ENCODE measurements at regions not wholly inside any gene's neighbourhood (a gene's known extent, or its start where the extent isn't known, plus 50 kb on each side); places are given as distances from the start of the nearest gene placed in this dataset.
"Not testable (repeated sequence)": the region's sequence is repeated elsewhere in the genome, so short reads cannot be mapped to it uniquely, and the experiment has no call there.

DNA sequence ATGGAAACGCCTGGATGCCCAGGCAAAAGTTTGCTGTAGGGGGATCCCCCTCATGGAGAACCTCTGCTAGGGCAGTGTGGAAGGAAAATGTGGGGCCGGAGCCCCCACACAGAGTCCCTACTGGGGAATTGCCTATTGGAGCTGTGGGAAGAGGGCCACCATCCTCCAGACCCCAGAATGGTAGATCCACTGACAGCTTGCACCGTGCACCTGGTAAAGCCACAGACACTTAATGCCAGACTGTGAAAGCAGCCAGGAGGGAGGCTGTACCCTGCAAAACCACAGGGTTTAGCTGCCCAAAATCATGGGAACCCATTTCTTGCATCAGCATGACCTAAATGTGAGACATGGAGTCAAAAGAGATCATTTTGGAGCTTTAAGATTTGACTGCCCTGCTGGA is 302.0 kb upstream of the ST8SIA4 start:
- TF ChIP-seq, protein P1, sequence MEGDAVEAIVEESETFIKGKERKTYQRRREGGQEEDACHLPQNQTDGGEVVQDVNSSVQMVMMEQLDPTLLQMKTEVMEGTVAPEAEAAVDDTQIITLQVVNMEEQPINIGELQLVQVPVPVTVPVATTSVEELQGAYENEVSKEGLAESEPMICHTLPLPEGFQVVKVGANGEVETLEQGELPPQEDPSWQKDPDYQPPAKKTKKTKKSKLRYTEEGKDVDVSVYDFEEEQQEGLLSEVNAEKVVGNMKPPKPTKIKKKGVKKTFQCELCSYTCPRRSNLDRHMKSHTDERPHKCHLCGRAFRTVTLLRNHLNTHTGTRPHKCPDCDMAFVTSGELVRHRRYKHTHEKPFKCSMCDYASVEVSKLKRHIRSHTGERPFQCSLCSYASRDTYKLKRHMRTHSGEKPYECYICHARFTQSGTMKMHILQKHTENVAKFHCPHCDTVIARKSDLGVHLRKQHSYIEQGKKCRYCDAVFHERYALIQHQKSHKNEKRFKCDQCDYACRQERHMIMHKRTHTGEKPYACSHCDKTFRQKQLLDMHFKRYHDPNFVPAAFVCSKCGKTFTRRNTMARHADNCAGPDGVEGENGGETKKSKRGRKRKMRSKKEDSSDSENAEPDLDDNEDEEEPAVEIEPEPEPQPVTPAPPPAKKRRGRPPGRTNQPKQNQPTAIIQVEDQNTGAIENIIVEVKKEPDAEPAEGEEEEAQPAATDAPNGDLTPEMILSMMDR (IDR thresholded peaks at IDR 0.05; ENCODE audit: extremely low read depth in 1 of 2, insufficient read depth in 1 of 2, low read depth in 1 of 2, low read length in 2 of 2) = not testable (repeated sequence)
- TF ChIP-seq POLR2A (IDR thresholded peaks at IDR 0.05; ENCODE audit: low read depth, low read length) = not testable (repeated sequence)
